K562 (cell line): ENCODE measurements at regions not wholly inside any gene's neighbourhood (a gene's known extent, or its start where the extent isn't known, plus 50 kb on each side); places are given as distances from the start of the nearest gene placed in this dataset.

Experiments used
- ATAC-seq: fragments of 200-7000 bp; cut with Tn5 transposase; 3 replicates; pipeline ENCODE4 v1.9.1; 2020; ENCODE audit warnings: moderate library complexity
- BruUV-seq: library from RNA; stranded (reverse); fragments of 400-500 nt; replicated peaks from 2 replicates; lab custom pipeline; 2021; lab: Mats Ljungman, UMichigan
- CTCF ChIA-PET: fragments of 300-600 bp; formaldehyde crosslinking; extraction: SDS; loops from one replicate; lab custom pipeline; 2021; ENCODE audit warnings: low intra/inter-chr PET ratio; lab: Yijun Ruan, JAX
- POLR2A ChIA-PET: fragments of 300-600, 350-650 bp; sonication (Branson Sonifier 250); formaldehyde crosslinking; extraction: SDS; loops from one replicate; lab custom pipeline; 2021; ENCODE audit warnings: antibody characterized with exemption, inconsistent platforms; lab: Yijun Ruan, JAX
- DNase-seq, 4 experiments: peaks; one replicate each; pipeline versions ENCODE4 v3.0.0 to v3.0.0-alpha.2; 2011 to 2018; ENCODE audit warnings: low spot score in 3 of 4, mixed read lengths in 3 of 4; ENCODE audit errors: extremely low read depth in 1 of 4
- FAIRE-seq: peaks from 2 replicates; lab custom pipeline; 2011; peaks lifted over from hg19 to GRCh38; lab: Jason Lieb, UNC
- H2AFZ ChIP-seq: 2 replicates; pipeline ENCODE4 v1.6.0; 2011; ENCODE audit warnings: low read depth, low read length, control low read depth, inconsistent platforms
- H3K27ac ChIP-seq: fragments of 200-600 bp; 3 replicates; pipeline ENCODE4 v1.8.0; 2011; ENCODE audit warnings: low read depth, mild to moderate bottlenecking, control low read depth, inconsistent platforms, low read length, moderate library complexity, mixed read lengths; ENCODE audit errors: extremely low read depth
- H3K27me3 ChIP-seq, 2 experiments: fragments of 300-600 bp in 1 of 2; 2 replicates in 1 of 2; 3 replicates in 1 of 2; pipeline versions ENCODE4 v1.6.0 to v1.8.0; 2011; ENCODE audit warnings: inconsistent platforms in 2 of 2, low read length in 2 of 2, mild to moderate bottlenecking in 1 of 2, mixed read lengths in 1 of 2, moderate library complexity in 1 of 2; ENCODE audit not compliant: control insufficient read depth in 2 of 2, insufficient read depth in 2 of 2
- H3K36me3 ChIP-seq: fragments of 300-600 bp; 3 replicates; pipeline ENCODE4 v1.8.0; 2011; ENCODE audit warnings: mild to moderate bottlenecking, low read length, inconsistent platforms; ENCODE audit not compliant: control insufficient read depth, insufficient read depth
- H3K4me1 ChIP-seq, 2 experiments: fragments of 200-600 bp in 1 of 2; replicated peaks in 1 of 2; 2 replicates in 1 of 2; 3 replicates in 1 of 2; pipeline versions ENCODE4 v1.5.1 to v1.8.0; 2011; ENCODE audit warnings: inconsistent platforms in 2 of 2, low read length in 2 of 2, mild to moderate bottlenecking in 1 of 2, mixed read lengths in 1 of 2, moderate library complexity in 1 of 2; ENCODE audit not compliant: control insufficient read depth in 2 of 2, insufficient read depth in 2 of 2
- H3K4me2 ChIP-seq: 2 replicates; pipeline ENCODE4 v1.6.1; 2011; ENCODE audit warnings: low read length, control low read depth, inconsistent platforms, mixed read lengths; ENCODE audit not compliant: insufficient read depth
- H3K4me3 ChIP-seq: fragments of 200-600 bp; sonication (generic), shearing (Covaris generic); 2 replicates; pipeline ENCODE4 v1.5.1; 2016; ENCODE audit warnings: control low read depth, inconsistent platforms
- H3K79me2 ChIP-seq: fragments of 200-600 bp; 3 replicates; pipeline ENCODE4 v1.8.0; 2011; ENCODE audit warnings: low read length, inconsistent platforms; ENCODE audit not compliant: control insufficient read depth, insufficient read depth
- H3K9ac ChIP-seq, 2 experiments: 2 replicates each; pipeline versions ENCODE4 v1.6.0 to v1.6.1; 2011; ENCODE audit warnings: low read depth in 2 of 2, low read length in 2 of 2, control low read depth in 1 of 2, inconsistent platforms in 1 of 2, mild to moderate bottlenecking in 1 of 2, mixed read lengths in 1 of 2; ENCODE audit not compliant: insufficient read depth in 1 of 2
- H3K9me1 ChIP-seq: one replicate; pipeline ENCODE4 v1.6.0; 2011; ENCODE audit warnings: inconsistent platforms, mild to moderate bottlenecking, low read length, moderate library complexity; ENCODE audit not compliant: control insufficient read depth, insufficient read depth
- H3K9me3 ChIP-seq: replicated peaks from 2 replicates; pipeline ENCODE4 v1.5.1; 2011; ENCODE audit warnings: low read depth, low read length, inconsistent platforms; ENCODE audit not compliant: control insufficient read depth, insufficient read depth
- H4K20me1 ChIP-seq: replicated peaks from 2 replicates; pipeline ENCODE4 v1.6.1; 2011; ENCODE audit warnings: low read length, inconsistent platforms, mixed read lengths; ENCODE audit not compliant: control insufficient read depth, insufficient read depth
- ATF7 ChIP-seq: fragments of 450-650 bp; IDR thresholded peaks from 2 replicates; pipeline ENCODE4 v1.7.1; 2014; ENCODE audit warnings: mild to moderate bottlenecking, moderate library complexity
- CBFB ChIP-seq: sonication (generic); formaldehyde crosslinking; IDR thresholded peaks from 2 replicates; pipeline ENCODE4 v1.4.0; 2020; ENCODE audit warnings: mild to moderate bottlenecking, missing genetic modification reagents
- CHD4 ChIP-seq: fragments of 200-600 bp; sonication (generic); IDR thresholded peaks from 3 replicates; pipeline ENCODE4 v1.6.1; 2012; ENCODE audit warnings: low read depth, mild to moderate bottlenecking, mixed read lengths, low read length, inconsistent platforms; ENCODE audit not compliant: insufficient read depth, insufficient replicate concordance, poor library complexity, severe bottlenecking
- COPS2 ChIP-seq: fragments of 450-650 bp; conservative IDR thresholded peaks from 2 replicates; pipeline ENCODE4 v1.6.1; 2016; ENCODE audit warnings: mild to moderate bottlenecking, moderate library complexity
- PHF20 ChIP-seq: fragments of 450-650 bp; IDR thresholded peaks from 2 replicates; pipeline ENCODE4 v1.6.1; 2018; ENCODE audit not compliant: partially characterized antibody
- PURB ChIP-seq: sonication (generic); formaldehyde crosslinking; IDR thresholded peaks from 2 replicates; pipeline ENCODE4 v1.9.0; 2021; ENCODE audit warnings: low read depth, mild to moderate bottlenecking, missing genetic modification reagents
- ZNF384 ChIP-seq: IDR thresholded peaks from 2 replicates; pipeline ENCODE4 v1.6.1; 2012; ENCODE audit warnings: low read depth, low read length, improper control_type of control experiment
- ZNF707 ChIP-seq: fragments of 250-450 bp; sonication (Bioruptor Pico); conservative IDR thresholded peaks from 2 replicates; pipeline ENCODE4 v1.8.0; 2022; ENCODE audit warnings: inconsistent platforms, mild to moderate bottlenecking, moderate library complexity
- ZZZ3 ChIP-seq: fragments of 450-650 bp; IDR thresholded peaks from 2 replicates; pipeline ENCODE4 v1.6.1; 2016; ENCODE audit warnings: antibody characterized with exemption, mild to moderate bottlenecking, moderate library complexity
- WGBS: fragments of 100-300 bp; shearing (Covaris generic); methylation state at CpG from one replicate; pipeline ENCODE4 v1.1.6; 2016; ENCODE audit warnings: low coverage, mixed read lengths; ENCODE audit not compliant: insufficient coverage; ENCODE audit errors: missing lambda C conversion rate; 5-methylcytosine and 5-hydroxymethylcytosine counted together
- in situ Hi-C: fragments of 300-500 bp; cut with MboI; formaldehyde crosslinking; loops from 4 replicates; pipeline ENCODE4 v1.15.0; 2018; ENCODE audit warnings: inconsistent platforms, mixed read lengths
- intact Hi-C: fragments of 100-400 bp; cut with micrococcal nuclease; formaldehyde crosslinking; loops from 2 replicates; pipeline ENCODE4 v1.14.2; 2022
- TF ChIP-seq, protein P1 (sequence below): fragments of 250-450 bp; sonication (Bioruptor Pico); IDR thresholded peaks from 2 replicates; pipeline ENCODE4 v1.8.0; 2022; ENCODE audit warnings: moderate library complexity, mild to moderate bottlenecking, inconsistent platforms
- TF ChIP-seq, protein P2 (sequence below): sonication (generic); formaldehyde crosslinking; IDR thresholded peaks from 2 replicates; pipeline ENCODE4 v1.8.0; 2022; ENCODE audit warnings: mild to moderate bottlenecking, missing genetic modification reagents

DNA sequence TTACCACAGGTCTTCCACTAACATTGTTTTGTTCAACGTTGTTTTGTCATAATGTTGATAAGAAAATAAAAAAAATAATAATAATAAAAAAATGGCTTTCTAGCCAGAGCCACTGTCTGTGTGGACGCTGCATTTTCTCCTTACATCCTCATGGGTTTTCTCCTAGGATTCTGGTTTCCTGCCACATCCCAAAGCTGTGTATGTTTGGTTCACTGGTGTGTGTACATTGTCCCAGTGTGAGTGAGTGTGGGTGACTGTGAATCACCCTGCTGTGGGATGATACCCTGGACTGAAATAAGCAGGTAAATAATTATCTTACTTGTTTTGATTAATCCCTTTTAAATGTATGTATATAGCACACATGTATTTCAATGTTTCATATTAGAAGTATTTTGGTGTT is 2154.4 kb upstream of the AGA start:
- FAIRE-seq, result no peak
- TF ChIP-seq ZNF707 (no peak), CHD4 (no peak), CBFB (CRISPR knock-in tag) (no peak), ZNF384 (no peak), PURB (no peak), ZZZ3 (no peak), PHF20 (no peak), COPS2 (no peak), ATF7 (no peak)
- TF ChIP-seq, protein P1, sequence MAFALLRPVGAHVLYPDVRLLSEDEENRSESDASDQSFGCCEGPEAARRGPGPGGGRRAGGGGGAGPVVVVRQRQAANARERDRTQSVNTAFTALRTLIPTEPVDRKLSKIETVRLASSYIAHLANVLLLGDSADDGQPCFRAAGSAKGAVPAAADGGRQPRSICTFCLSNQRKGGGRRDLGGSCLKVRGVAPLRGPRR (CRISPR knock-in tag), result no peak
- TF ChIP-seq, protein P2, sequence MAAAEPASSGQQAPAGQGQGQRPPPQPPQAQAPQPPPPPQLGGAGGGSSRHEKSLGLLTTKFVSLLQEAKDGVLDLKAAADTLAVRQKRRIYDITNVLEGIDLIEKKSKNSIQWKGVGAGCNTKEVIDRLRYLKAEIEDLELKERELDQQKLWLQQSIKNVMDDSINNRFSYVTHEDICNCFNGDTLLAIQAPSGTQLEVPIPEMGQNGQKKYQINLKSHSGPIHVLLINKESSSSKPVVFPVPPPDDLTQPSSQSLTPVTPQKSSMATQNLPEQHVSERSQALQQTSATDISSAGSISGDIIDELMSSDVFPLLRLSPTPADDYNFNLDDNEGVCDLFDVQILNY (CRISPR knock-in tag), result no peak
- no peak for ATAC-seq

More for the DNA sequence above, 2154.4 kb upstream of the AGA start:
- Histone ChIP-seq H3K4me3 (no peak overlapping the region), H3K4me2 (no peak overlapping the region), H3K9me3 (no peaks in the 10 kb centered on the region), H3K27ac (no peak overlapping the region), H3K36me3 (no peaks in the 10 kb centered on the region), H3K4me1 (no peaks in the 10 kb centered on the region), H4K20me1 (no peaks in the 10 kb centered on the region), H3K9ac (no peak overlapping the region), H3K9me1 (no peaks in the 10 kb centered on the region), H3K27me3 (no peaks in the 10 kb centered on the region), H2AFZ (no peak overlapping the region), H3K79me2 (no peaks in the 10 kb centered on the region)
- DNase-seq, result no peak
- ChIA-PET POLR2A (no interaction called here), CTCF (no interaction called here)
- no TSS peak for BruUV-seq
- intact Hi-C loops (no loop called here), in situ Hi-C loops (no loop called here)
- 0% methylated on average over 2 of the region's 2 CpGs for WGBS
